DND-41 (cell line): ENCODE measurements at regions not wholly inside any gene's neighbourhood (a gene's known extent, or its start where the extent isn't known, plus 50 kb on each side); places are given as distances from the start of the nearest gene placed in this dataset.

Experiments
- ATAC-seq: fragments of 200-7000 bp; cut with Tn5 transposase; 3 replicates; pipeline ENCODE4 v1.9.1; 2021; ENCODE audit warnings: low read depth; ENCODE audit not compliant: insufficient read depth
- DNase-seq: peaks from one replicate; pipeline ENCODE4 v3.0.0-alpha.2; 2020
- H2AFZ ChIP-seq: 2 replicates; pipeline ENCODE4 v1.6.0; 2012; ENCODE audit warnings: low read depth, low read length
- H3K27ac ChIP-seq: 2 replicates; pipeline ENCODE4 v1.5.1; 2012; ENCODE audit warnings: low read length, inconsistent platforms
- H3K27me3 ChIP-seq: fragments of 200-600 bp; sonication (generic); 2 replicates; pipeline ENCODE4 v1.6.0; 2012; ENCODE audit warnings: low read length, mild to moderate bottlenecking, inconsistent platforms; ENCODE audit not compliant: insufficient read depth, poor library complexity
- H3K36me3 ChIP-seq: 2 replicates; pipeline ENCODE4 v1.5.1; 2012; ENCODE audit warnings: low read length, inconsistent platforms; ENCODE audit not compliant: insufficient read depth
- H3K4me1 ChIP-seq: 2 replicates; pipeline ENCODE4 v1.5.1; 2012; ENCODE audit warnings: mild to moderate bottlenecking, low read length; ENCODE audit not compliant: insufficient read depth
- H3K4me2 ChIP-seq: 2 replicates; pipeline ENCODE4 v1.6.0; 2012; ENCODE audit warnings: mild to moderate bottlenecking, moderate library complexity, low read length, inconsistent platforms; ENCODE audit not compliant: insufficient read depth
- H3K4me3 ChIP-seq, 2 experiments: fragments of 200-600 bp in 1 of 2; shearing (Covaris generic) in 1 of 2; 2 replicates each; pipeline ENCODE4 v1.5.1; 2012 to 2016; ENCODE audit warnings: inconsistent platforms in 2 of 2, low read length in 2 of 2, mild to moderate bottlenecking in 2 of 2, low read depth in 1 of 2, moderate library complexity in 1 of 2
- H3K79me2 ChIP-seq: 2 replicates; pipeline ENCODE4 v1.6.0; 2012; ENCODE audit warnings: low read length, inconsistent platforms; ENCODE audit not compliant: insufficient read depth
- H3K9ac ChIP-seq: 2 replicates; pipeline ENCODE4 v1.6.0; 2012; ENCODE audit warnings: low read depth, mild to moderate bottlenecking, inconsistent platforms, low read length, moderate library complexity
- H3K9me3 ChIP-seq: 2 replicates; pipeline ENCODE4 v1.5.1; 2012; ENCODE audit warnings: low read length, moderate library complexity, mild to moderate bottlenecking, inconsistent platforms; ENCODE audit not compliant: insufficient read depth, severe bottlenecking
- H4K20me1 ChIP-seq: 2 replicates; pipeline ENCODE4 v1.6.0; 2012; ENCODE audit warnings: low read length; ENCODE audit not compliant: insufficient read depth
- EZH2 ChIP-seq: IDR thresholded peaks from 3 replicates; pipeline ENCODE4 v1.6.1; 2012; ENCODE audit warnings: borderline replicate concordance, low read depth, mild to moderate bottlenecking, moderate library complexity, low read length, inconsistent platforms; ENCODE audit not compliant: severe bottlenecking
- TF ChIP-seq, protein P1 (sequence below): IDR thresholded peaks from 2 replicates; pipeline ENCODE4 v1.5.1; 2012; ENCODE audit warnings: borderline replicate concordance, low read length, moderate library complexity, mild to moderate bottlenecking; ENCODE audit not compliant: poor library complexity, severe bottlenecking; ENCODE audit errors: extremely low read depth

- TF ChIP-seq, protein P1, sequence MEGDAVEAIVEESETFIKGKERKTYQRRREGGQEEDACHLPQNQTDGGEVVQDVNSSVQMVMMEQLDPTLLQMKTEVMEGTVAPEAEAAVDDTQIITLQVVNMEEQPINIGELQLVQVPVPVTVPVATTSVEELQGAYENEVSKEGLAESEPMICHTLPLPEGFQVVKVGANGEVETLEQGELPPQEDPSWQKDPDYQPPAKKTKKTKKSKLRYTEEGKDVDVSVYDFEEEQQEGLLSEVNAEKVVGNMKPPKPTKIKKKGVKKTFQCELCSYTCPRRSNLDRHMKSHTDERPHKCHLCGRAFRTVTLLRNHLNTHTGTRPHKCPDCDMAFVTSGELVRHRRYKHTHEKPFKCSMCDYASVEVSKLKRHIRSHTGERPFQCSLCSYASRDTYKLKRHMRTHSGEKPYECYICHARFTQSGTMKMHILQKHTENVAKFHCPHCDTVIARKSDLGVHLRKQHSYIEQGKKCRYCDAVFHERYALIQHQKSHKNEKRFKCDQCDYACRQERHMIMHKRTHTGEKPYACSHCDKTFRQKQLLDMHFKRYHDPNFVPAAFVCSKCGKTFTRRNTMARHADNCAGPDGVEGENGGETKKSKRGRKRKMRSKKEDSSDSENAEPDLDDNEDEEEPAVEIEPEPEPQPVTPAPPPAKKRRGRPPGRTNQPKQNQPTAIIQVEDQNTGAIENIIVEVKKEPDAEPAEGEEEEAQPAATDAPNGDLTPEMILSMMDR = no peak
- TF ChIP-seq EZH2 = no peak
- H3K27me3 ChIP-seq = peaks cover 11% of the 10 kb centered on the region
- H3K79me2 ChIP-seq = no peaks in the 10 kb centered on the region
- H3K36me3 ChIP-seq = no peaks in the 10 kb centered on the region
- DNase-seq (no peak), ATAC-seq (no peak)
- peaks cover 7% of the 10 kb centered on the region for H3K9me3 ChIP-seq
- no peak overlapping the region for H3K27ac ChIP-seq
- no peak overlapping the region for H2AFZ ChIP-seq
- no peak overlapping the region for H3K4me3 ChIP-seq
- H4K20me1 ChIP-seq = no peaks in the 10 kb centered on the region
- H3K4me1 ChIP-seq = no peaks in the 10 kb centered on the region
- H3K9ac ChIP-seq = no peak overlapping the region
- H3K4me2 ChIP-seq = no peak overlapping the region
Observed at GRCh38 chr1:201767339-201767738, 61.6 kb upstream of the IPO9 start.

DNA sequence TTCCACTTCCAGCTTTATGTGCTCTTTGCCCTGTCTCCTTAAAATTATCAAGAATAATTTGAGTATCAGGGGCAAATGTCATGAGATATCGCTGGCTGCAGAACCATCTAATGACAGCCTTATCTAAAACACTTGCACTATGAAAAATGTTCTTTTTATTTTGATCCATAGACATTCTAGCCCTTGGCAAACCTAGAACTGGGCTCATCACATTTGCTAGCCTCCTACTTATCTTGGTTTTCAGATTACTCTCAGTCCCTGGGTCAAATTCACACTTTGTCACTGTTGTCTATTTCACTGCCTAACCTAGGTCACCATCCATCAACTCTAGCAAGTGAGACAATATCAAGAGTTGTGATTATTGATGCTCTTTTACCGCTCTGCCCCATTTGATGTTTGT lies 59.9 kb upstream of the IPO9 start:
- H3K79me2 ChIP-seq = no peaks in the 10 kb centered on the region
- ATAC-seq (no peak), DNase-seq (no peak)
- peaks cover 8% of the 10 kb centered on the region for H3K9me3 ChIP-seq
- no peak for TF ChIP-seq EZH2
- TF ChIP-seq, protein P1 = no peak
- no peaks in the 10 kb centered on the region for H3K4me1 ChIP-seq
- H2AFZ ChIP-seq = no peak overlapping the region
- no peaks in the 10 kb centered on the region for H4K20me1 ChIP-seq
- H3K36me3 ChIP-seq = no peaks in the 10 kb centered on the region
- H3K27me3 ChIP-seq = no peaks in the 10 kb centered on the region
- H3K27ac ChIP-seq = no peak overlapping the region
- no peak overlapping the region for H3K4me2 ChIP-seq
- H3K9ac ChIP-seq = no peak overlapping the region
- no peak overlapping the region for H3K4me3 ChIP-seq

GRCh38 chr1:201769966-201770365 lies 59.0 kb upstream of the IPO9 start:
- no peak overlapping the region for H3K4me3 ChIP-seq
- no peak for ATAC-seq
- no peak overlapping the region for H3K27ac ChIP-seq

More at GRCh38 chr1:201769966-201770365, 59.0 kb upstream of the IPO9 start:
- no peak for DNase-seq
- no peak overlapping the region for H2AFZ ChIP-seq
- H3K36me3 ChIP-seq = no peaks in the 10 kb centered on the region
- H3K79me2 ChIP-seq = no peaks in the 10 kb centered on the region
- peaks cover 8% of the 10 kb centered on the region for H3K9me3 ChIP-seq
- no peaks in the 10 kb centered on the region for H3K27me3 ChIP-seq
- no peak overlapping the region for H3K4me2 ChIP-seq
- no peak for TF ChIP-seq EZH2
- TF ChIP-seq, protein P1 = no peak
- H3K9ac ChIP-seq = no peak overlapping the region
- no peaks in the 10 kb centered on the region for H3K4me1 ChIP-seq
- H4K20me1 ChIP-seq = no peaks in the 10 kb centered on the region
